ENCODE measurements at regions not wholly inside any gene's neighbourhood (a gene's known extent, or its start where the extent isn't known, plus 50 kb on each side); places are given as distances from the start of the nearest gene placed in this dataset.

- no peaks in the 10 kb centered on the region for H3K36me3 ChIP-seq
- TF ChIP-seq CTCF (IDR thresholded peaks at IDR 0.05; ENCODE audit: borderline replicate concordance), result no peak
- H3K4me1 ChIP-seq, result no peaks in the 10 kb centered on the region
- no peak for DNase-seq
- H3K27ac ChIP-seq (replicated peaks), result no peak overlapping the region
- peaks cover 10% of the 10 kb centered on the region for H3K27me3 ChIP-seq (ENCODE audit: low read depth)
- intact Hi-C loops (cut with micrococcal nuclease), result no loop called here
- H3K4me3 ChIP-seq, result no peak overlapping the region
- no peaks in the 10 kb centered on the region for H3K9me3 ChIP-seq (replicated peaks)
These were observed 265.9 kb upstream of the SALL1 start for GRCh38 chr16:51416926-51417325.

- no peaks in the 10 kb centered on the region for H3K4me1 ChIP-seq
- no peaks in the 10 kb centered on the region for H3K9me3 ChIP-seq (replicated peaks)
- no peak for TF ChIP-seq CTCF (IDR thresholded peaks at IDR 0.05; ENCODE audit: borderline replicate concordance)
- no peak overlapping the region for H3K4me3 ChIP-seq
- intact Hi-C loops (cut with micrococcal nuclease), result no loop called here
- no peak for DNase-seq
- H3K27me3 ChIP-seq (ENCODE audit: low read depth), result peaks cover 3% of the 10 kb centered on the region
- no peak overlapping the region for H3K27ac ChIP-seq (replicated peaks)
- no peaks in the 10 kb centered on the region for H3K36me3 ChIP-seq
These were observed 259.1 kb upstream of the SALL1 start for GRCh38 chr16:51410125-51410524.

- DNase-seq, result no peak
- Histone ChIP-seq H3K27ac (replicated peaks) (no peak overlapping the region), H3K4me1 (no peaks in the 10 kb centered on the region), H3K27me3 (ENCODE audit: low read depth) (peaks cover 3% of the 10 kb centered on the region), H3K36me3 (no peaks in the 10 kb centered on the region), H3K4me3 (no peak overlapping the region), H3K9me3 (replicated peaks) (no peaks in the 10 kb centered on the region)
- intact Hi-C loops (cut with micrococcal nuclease), result no loop called here
- TF ChIP-seq CTCF (IDR thresholded peaks at IDR 0.05; ENCODE audit: borderline replicate concordance), result no peak
These were observed 258.1 kb upstream of the SALL1 start for GRCh38 chr16:51409001-51409675.

GRCh38 chr16:51408357-51408756 is 257.3 kb upstream of the SALL1 start:
- H3K9me3 ChIP-seq (replicated peaks), result no peaks in the 10 kb centered on the region
- DNase-seq, result no peak
- no peaks in the 10 kb centered on the region for H3K4me1 ChIP-seq
- no peak overlapping the region for H3K4me3 ChIP-seq
- no peaks in the 10 kb centered on the region for H3K36me3 ChIP-seq
- TF ChIP-seq CTCF (IDR thresholded peaks at IDR 0.05; ENCODE audit: borderline replicate concordance), result no peak
- H3K27ac ChIP-seq (replicated peaks), result no peak overlapping the region
- intact Hi-C loops (cut with micrococcal nuclease), result no loop called here
- no peaks in the 10 kb centered on the region for H3K27me3 ChIP-seq (ENCODE audit: low read depth)

- Histone ChIP-seq H3K36me3 (no peaks in the 10 kb centered on the region), H3K27ac (replicated peaks) (no peak overlapping the region), H3K9me3 (replicated peaks) (no peaks in the 10 kb centered on the region), H3K4me1 (no peaks in the 10 kb centered on the region), H3K27me3 (ENCODE audit: low read depth) (no peaks in the 10 kb centered on the region), H3K4me3 (no peak overlapping the region)
- intact Hi-C loops (cut with micrococcal nuclease), result no loop called here
- TF ChIP-seq CTCF (IDR thresholded peaks at IDR 0.05; ENCODE audit: borderline replicate concordance), result no peak
- no peak for DNase-seq
These were observed 256.9 kb upstream of the SALL1 start for GRCh38 chr16:51407921-51408320.

Data from left ventricle myocardium inferior (tissue), 1 donor.